Myocyte (in vitro differentiated cells): ENCODE measurements at regions not wholly inside any gene's neighbourhood (a gene's known extent, or its start where the extent isn't known, plus 50 kb on each side); places are given as distances from the start of the nearest gene placed in this dataset.

ENCODE experiments used
- DNase-seq: peaks from one replicate; pipeline ENCODE4 v3.0.0-alpha.2; 2012; ENCODE audit warnings: low read depth

DNA sequence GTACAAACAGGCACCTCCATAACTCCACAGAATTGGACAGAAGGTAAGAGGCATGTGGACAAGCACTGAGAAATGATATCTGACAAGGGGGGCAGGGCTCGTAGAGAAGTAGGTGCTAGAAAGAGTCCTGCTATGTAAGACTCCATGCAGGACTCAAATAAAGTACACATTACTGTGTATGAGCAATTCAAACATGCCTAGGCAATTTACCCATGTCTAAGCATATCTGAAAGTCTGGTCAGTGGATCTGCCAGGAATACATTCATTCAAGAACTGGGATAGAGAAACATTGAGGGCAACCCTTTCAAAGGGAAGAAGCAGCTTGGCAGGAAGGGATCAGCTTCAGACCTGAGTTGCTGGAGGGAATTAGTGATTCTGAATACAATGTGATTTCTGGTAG is 174.1 kb upstream of the MCTP2 start:
- no peak for DNase-seq

DNA sequence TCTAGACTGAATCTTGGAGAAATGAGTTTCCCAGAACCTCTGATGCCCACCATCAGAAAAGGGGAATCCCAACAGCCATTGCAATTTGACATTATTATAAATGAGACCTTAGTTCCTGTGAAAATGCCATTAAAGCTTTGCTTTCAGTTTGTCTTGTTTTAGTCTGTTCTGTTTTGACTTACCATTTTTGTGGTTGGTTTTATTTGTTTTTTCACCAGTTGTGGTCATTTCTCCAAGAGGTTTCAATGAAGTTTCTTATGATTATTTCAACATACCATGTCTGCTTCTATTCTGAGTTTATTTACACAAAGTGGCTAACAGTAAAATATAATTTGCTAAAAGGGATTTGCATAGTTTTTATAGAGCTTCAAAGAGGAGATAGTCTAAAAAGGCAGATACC is 175.0 kb upstream of the MCTP2 start:
- DNase-seq = no peak

DNA sequence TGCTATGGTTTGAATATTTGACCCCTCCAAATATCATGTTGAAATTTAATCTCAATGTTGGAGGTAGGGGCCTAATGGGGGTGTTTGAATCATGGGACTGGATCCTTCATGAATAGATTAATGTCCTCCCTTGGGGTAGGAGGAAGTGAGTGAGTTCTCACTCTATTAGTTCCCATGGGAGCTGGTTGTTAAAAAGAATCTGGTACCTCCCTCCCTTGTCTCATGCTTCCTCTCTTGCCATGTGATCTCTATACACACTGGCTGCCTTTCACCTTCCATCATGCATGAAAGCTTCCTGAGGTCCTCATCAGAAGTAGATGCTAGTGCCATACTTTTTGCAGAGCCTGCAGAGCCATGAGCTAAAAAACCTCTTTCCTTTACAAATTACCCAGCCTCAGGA is 177.7 kb upstream of the MCTP2 start:
- no peak for DNase-seq

DNA sequence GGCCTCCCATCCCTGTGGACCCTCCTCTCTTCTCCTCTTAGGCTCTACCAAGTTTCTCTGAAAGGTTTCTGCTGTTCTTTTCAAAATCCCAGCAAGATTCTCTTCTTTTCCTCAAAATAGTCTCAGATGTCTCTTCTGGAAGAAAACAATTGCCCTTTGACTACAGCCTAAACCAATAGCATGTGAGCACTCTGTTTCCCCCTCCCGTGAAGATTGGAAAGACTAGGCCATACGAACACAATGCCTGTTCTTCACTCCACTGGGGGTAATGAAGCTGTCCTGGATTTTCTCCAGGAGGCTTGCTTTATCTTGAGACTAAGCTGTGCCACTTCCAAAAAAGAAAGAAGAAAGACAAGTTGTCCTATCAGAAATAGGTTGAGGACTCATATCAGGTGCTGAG is 178.7 kb upstream of the MCTP2 start:
- no peak for DNase-seq

DNA sequence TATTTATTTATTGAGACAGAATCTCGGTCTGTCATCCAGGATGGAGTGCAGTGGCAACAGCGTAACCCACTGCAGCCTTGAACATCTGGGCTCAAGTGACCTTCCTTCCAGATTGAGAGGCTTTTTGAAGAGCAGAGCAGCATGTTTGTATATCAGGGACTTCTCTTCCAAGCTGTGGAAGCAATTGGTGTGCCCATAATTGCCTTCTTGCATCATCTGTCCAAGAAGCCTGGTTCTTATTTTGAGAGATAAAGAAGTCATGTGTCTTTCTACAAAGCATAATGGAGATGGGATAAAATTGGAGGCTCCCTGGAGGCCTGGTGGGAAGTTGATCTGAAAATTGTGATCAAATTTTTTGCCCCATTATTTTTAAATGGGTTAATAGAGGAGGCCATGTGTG is 183.8 kb upstream of the MCTP2 start:
- DNase-seq = no peak

DNA sequence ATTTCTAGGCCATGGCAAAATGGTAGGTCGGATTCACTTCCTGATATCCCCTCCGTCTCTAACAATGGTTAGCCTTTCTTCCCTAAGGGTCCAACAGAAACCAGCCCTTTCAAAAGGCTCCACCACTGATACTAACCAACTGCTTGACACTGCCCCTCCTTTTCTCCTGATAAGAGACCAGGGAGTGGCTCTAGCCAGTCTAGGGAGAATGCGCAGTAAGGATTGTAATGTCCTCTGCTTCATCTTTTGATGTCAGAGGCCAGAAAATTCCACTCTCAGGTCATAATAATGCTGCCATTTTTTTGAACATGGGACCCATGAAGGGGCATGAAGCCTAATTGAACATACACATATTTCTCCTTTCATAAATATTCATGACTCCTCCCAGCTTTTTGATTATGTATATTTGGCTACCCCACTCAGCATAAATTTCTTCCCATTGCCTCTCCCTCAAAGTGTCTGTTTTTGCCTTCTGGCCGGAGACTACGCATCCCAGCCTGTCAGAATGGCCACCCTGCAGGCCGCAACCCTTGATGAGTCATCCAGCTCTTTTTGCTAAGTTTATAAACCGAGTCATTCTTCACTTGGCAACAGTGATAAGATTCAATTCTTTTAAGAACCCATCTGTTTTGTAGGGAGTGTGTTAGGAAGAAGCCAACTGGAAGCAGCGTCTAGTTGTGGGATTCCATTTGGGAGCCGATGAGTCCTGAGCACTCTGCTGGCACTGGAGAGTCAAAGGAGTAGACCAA is 189.0 kb upstream of the MCTP2 start:
- no peak for DNase-seq

DNA sequence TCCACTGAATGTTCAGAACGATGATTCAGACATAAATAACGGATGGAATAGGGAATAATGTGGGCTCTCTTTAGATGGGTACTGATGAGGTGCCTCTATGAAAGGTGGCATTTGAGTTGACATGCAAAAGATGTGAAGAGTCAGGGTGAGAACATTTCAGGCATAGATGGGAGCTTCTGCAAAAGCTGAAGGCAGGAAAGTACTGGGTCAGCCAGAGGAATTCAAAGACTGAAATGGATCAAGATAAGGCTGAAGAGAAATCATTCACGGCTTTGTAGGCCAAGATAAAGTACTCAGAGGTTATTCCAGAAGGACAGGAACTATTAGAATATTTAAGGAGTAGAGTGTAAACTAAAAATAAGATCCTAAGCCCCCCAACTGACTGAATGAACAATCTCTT is 189.6 kb upstream of the MCTP2 start:
- DNase-seq = no peak

DNA sequence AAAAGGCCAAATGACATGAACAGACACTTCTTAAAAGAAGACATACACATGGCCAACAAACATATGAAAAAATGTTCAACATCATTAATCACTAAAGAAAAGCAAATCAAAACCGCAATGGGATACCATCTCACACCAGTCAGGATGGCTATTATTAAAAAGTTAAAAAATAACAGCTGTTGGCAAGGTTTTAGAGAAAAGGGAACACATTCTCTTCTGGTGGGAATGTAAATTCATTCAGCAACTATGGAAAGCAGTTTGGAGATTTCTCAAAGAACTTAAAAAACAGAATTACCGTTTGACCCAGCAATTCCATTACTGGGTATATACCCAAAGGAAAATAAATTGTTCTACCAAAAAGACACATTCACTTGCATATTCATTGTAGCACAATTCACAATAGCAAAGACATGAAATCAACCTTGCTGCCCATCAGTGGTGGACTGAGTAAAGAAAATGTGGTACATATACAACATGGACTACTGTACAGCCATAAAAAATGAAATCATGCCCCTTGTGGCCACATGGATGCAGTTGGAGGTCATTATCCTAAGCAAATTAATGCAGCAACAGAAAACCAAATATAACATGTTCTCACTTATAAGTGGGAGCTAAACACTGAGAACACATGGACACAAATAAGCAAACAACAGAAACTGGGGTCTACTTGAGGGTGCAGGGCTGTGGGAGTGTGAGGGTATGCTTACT is 190.7 kb upstream of the MCTP2 start:
- no peak for DNase-seq

DNA sequence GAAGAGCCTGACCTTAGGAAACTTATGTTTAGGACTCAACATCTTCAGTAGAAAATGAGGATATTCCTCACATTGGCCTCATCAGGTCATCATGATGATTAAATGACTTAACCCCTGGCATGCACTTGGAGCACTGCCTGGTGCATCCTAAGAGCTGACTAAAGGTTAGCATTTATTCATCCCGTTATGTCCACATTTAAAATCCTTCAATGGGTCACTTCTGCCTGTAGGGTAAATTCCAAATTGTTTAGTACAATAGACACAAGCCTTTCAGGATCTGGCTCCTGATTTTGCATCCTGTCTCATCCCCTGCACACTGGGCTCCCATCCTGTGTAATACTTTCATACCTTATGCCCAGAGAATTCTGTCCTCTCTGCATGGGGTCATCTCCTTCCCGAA is 195.2 kb upstream of the MCTP2 start:
- no peak for DNase-seq

DNA sequence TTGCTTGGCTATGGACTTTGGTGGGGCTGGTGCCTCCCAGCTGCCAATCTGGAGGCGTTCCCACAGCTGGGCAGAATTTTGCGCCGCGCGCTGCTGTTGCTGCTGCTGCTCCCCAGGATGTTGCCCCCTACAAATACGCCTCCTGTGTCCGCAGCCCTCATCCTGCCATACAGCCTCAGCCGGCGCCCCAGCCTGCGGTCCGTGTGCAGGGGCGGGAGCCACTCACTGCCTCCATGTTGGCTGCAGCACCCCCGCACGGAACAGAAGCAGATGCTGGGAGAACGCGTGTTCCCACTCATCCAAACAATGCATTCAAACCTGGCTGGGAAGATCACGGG is 197.7 kb upstream of the MCTP2 start:
- DNase-seq = no peak

DNA sequence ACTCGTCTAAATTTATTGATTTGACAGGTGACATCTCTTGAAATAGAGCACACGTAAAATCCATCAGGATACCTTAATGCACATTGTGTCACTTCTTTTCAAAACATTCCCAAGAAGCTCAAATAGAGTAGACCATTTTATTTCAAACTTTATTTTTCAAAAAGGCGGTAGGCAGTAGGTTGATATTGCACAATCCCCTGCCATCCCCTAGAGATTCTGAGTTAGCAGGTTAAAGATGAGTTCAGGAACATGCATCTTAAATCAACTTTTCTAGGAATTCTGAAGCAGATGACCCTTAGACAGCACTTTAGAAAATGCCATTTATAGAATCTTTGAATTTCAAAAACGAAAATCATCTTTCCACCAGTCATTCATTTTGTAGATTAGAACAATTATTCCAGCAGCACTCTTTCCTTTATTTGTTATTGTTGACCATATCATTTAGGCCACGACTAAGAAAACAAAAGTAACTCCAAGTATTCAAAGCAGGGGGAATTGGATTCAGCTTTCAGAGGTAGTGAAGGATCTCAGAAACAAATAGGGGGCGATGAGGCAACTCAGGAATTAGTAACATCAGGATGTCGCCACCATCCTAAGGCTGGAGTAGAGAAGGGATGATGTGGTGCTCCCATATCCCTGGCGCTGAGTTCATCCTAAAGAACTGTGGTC is 198.2 kb upstream of the MCTP2 start:
- DNase-seq = no peak

DNA sequence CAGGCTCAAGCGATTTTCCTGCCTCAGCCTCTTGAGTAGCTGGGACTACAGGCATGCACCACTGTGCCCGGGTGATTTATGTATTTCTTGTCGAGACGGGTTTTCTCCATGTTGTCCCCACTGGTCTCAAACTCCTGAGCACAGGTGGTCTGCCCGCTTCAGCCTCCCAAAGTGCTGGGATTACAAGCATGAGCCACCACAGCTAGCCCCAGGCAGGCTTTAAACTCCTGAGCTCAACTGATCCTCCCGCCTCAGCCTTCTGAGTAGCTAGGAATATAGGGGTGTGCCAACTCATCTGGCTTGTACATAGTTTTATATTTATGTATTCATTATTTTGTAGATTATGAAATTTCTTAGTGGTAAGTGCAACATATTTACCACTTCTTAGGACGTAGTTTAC is 198.8 kb upstream of the MCTP2 start:
- no peak for DNase-seq

DNA sequence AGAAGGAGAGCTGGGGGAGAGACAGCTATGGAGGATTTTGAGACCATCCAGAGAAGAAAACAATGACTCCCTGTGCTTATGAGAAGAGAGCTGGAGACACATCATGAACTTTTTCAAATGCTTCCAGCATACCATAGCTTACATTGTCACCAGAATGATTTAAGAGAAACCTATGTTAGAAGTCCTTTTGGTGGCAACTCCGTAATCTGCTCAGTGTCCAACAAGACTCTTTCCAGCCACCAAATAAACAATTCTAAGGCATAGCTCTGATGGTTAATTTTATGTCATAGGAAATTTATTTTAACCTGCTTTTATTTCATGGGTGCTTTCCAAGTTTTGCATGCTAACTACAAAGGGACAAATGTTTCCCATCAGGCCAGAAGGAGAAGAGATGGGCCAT is 200.3 kb upstream of the MCTP2 start:
- DNase-seq = no peak

DNA sequence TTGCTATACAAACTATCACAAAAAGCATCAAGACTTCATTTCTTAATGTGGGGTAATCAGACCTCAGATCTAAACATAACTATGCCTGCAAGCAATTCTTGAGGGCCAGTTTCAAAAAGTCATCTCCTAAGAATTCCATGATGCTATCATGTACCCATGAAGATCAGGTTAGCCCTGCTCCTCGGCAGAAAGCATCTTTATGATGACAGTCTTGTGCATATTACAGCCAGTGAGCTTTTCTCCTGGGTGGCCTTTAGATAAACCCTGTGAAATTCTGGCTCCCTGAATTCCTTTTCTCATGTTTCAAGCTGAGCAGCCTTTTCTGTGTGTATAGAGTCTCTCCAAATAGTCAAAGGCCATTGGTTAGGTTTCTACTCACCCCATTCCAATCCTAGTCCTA is 201.9 kb upstream of the MCTP2 start:
- DNase-seq = no peak

DNA sequence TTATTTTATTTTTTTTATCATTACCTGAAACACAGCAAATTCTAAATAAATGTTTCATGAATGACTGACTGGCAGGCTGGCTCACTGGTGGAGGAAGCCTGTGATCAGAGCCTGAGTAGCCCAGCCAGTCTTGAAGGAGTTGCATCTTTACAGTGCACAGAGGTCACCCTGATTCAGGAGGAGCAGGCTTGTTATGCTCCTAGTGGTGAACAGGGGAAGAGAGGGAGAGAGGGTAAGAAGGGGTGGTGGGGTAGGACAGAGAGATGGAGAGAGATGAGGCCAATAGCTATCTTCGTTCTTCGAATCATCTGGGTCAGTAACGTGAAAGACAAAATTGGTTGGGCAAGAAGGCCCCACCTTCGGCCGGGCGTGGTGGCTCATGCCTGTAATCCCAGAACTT is 202.6 kb upstream of the MCTP2 start:
- no peak for DNase-seq

DNA sequence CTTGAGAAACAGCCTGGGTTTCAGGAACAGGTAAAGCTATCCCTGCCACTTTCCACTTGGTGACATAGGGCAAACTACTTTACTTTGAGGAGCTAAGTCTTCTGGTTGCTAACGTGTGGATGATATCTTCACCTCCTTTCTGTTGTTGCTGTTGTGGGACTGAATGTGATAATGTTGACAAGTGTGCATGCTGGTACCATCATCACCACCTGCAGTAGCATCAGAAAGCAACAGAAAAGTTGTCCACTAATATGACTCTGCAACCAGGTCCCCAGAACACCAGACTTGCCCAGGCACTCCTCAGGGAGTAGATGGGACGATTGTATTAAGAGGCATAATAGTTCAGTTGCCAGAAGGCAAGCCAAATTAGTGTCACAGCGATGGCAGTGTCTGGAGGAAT is 203.2 kb upstream of the MCTP2 start:
- DNase-seq = no peak

DNA sequence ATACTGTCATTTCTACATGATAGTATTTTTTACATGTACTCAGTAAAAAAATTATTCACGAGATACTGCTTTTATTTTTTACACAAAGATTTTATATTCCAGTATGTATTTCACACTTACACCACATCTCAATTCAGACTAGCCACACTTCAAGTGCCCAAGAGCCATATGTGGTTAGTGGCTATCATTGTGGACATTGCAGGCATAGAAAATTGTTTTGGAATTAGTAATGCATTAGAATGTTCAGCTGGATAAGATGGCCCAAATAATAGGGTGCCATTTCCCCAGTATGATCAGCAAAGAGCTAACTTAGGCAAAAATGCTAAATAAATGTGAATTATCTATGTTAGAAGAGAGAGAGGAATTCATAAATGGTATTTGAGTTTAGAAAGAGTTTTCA is 203.8 kb upstream of the MCTP2 start:
- no peak for DNase-seq

DNA sequence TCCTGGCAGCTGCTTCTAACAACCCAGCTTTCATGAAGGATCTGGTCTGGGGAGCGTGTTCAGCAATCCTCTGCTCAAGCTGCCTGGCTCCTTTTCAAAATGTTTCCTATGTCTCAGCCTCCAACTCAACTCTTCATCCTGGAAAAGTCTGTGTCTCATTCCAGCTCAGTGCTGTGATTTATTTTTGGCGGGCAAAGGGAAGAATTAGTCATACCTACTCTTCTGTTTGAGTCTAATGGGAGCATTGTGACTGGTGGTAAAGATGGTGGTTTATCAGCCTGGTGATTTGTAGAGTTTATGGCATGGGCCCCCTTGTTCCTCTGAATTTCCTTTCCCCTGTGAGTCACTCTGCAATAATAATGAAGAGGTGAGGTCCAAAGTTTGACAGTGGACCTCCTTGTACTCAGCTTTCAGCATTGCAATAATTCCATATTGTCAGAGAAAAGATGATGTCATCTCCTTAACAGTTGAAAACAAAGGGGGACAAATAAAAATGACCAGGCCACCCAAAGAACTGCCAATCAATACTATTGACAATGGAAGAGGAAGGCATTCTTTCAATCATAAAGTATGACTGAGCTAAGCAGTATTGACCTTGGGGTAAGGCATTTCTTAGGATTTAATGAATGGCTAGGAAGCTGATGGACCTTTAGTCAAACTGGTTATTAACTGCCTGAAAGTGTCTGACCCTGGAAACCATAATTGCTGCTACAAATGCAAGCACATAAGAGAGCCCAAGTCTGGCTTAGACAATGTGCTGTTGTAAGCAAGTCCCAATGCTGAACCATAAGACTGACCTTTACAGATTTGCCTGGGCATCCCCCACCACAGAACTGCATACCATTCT is 204.7 kb upstream of the MCTP2 start:
- no peak for DNase-seq

DNA sequence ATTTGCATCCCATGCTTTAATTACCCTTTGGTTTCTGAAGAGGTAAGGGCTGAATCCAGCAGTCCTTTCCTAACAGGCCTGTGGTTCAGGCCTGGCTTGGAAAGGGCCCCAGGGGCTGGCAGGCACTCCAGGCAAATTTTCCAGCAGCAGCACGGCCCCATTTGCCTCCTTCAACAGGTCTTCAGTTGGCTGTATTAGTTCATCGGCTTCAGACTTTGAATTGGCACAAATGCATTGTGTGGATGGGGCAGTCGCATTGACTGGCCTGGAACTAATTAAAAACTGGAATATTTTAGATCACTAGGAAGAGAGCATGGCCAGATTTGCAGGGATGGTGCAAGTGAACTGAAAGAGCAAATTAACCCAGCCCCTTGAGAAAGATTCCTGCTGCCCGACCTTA is 207.8 kb upstream of the MCTP2 start:
- DNase-seq = no peak

DNA sequence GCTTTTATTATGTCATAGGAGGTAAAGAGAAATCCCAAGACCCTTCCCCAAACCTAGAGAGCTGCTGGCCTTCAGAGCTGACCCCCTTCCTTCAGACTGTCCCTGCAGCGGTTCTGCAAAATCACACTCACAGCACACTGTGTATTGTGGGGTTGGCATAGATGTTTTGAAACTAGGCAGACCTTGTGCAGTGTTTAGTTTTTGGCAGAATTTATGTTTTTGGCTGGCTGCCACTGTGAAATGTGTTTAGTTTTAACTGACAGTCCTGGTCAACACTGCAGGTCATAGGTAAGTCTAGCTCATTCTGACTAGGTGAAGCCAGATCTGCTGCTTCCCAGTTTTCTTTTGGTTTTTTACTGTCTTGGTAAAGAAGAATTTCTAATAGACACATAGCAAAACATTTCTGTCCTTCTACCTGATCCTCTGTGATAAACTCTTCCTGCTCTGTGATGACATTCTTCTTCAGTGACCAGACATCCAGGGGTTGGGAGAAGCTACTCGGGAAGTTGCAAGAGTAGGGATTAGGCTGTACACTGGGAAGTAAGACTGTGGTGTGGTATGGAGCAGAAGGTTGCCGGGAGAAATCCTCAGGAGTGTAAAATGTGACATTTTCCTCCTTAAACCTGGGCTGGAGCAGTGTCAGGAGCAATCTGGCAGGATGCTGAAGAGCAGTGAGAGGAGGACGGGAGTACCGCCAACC is 209.6 kb upstream of the MCTP2 start:
- DNase-seq = no peak

DNA sequence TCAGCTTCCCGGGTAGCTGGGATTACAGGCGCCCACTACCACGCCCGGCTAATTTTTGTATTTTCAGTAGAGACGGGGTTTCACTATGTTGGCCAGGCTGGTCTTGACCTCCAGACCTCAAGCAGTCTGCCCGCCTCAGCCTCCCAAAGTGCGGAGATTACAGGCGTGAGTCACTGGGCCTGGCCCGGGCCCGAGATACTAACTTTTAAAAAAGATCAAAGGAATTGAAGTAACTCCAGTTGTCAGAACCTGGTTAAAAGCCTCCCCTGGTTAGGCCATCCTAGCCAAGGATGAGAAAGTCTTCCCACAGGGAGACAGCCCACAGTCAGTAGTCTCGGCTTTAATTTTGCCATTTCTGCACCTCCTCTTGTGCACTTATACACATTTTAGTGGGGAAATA is 212.3 kb upstream of the MCTP2 start:
- DNase-seq = no peak
